ENCODE measurements at regions not wholly inside any gene's neighbourhood (a gene's known extent, or its start where the extent isn't known, plus 50 kb on each side); places are given as distances from the start of the nearest gene placed in this dataset.

DNA sequence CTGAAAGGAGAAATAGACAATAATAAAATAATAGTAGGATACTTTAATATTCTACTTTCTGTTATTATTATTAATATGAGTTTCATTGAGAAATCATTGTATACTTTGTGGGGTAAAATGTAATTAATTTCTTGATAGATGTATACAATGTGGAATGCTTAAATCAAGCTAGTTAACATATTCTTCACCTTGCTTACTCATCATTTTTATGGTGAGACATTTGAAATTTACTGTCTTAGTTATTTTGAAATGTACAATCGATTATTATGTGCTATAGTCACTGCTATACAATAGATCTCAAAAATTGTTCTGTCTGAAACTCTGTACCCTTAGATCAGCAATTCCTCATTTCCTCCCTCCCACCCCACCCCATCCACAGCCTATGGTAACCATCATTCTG lies 720.3 kb downstream of the RNF144B start:
- TF ChIP-seq, protein P1, sequence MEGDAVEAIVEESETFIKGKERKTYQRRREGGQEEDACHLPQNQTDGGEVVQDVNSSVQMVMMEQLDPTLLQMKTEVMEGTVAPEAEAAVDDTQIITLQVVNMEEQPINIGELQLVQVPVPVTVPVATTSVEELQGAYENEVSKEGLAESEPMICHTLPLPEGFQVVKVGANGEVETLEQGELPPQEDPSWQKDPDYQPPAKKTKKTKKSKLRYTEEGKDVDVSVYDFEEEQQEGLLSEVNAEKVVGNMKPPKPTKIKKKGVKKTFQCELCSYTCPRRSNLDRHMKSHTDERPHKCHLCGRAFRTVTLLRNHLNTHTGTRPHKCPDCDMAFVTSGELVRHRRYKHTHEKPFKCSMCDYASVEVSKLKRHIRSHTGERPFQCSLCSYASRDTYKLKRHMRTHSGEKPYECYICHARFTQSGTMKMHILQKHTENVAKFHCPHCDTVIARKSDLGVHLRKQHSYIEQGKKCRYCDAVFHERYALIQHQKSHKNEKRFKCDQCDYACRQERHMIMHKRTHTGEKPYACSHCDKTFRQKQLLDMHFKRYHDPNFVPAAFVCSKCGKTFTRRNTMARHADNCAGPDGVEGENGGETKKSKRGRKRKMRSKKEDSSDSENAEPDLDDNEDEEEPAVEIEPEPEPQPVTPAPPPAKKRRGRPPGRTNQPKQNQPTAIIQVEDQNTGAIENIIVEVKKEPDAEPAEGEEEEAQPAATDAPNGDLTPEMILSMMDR (IDR thresholded peaks at IDR 0.05): no peak

DNA sequence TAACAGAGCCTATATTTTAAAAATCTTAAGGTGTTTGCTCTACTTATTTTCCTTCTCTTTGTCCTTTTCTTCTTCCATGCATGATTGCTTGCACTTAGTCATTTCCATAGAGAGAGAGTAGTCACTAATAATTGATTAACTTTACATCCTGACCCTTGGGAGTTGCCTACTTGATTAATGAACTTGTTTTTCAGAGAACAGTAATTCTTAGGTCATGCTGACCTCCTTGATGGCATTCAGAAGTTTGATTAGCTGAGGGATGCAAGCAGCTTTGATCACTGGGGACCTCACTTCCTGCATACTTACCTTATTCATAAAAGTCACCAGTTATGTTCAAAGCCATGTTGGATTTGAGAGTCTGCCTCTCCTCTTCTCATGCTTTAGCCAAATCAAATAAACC lies 715.6 kb upstream of the ID4 start:
- TF ChIP-seq, protein P1 (IDR thresholded peaks at IDR 0.05): no peak

DNA sequence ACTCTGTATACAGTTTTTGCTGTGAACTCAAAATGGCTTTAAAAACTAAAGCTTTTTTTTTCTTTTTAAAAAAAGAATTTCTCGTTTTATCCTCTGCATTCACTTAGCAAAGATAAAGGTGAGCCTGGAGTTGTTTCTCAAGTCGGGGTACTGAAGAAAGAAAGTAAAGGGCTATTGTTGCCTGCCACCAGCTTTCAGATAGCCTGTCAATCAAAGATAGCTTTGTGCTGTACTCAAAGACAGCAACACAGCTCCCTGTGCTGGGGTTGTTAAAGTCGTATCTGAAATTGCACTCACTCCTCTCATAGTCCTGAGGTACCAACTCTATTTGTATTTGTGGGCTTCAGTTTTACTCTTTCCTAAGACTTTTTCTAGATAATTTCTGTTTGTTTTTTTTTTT lies 710.1 kb upstream of the ID4 start:
- TF ChIP-seq, protein P1 (IDR thresholded peaks at IDR 0.05): no peak

DNA sequence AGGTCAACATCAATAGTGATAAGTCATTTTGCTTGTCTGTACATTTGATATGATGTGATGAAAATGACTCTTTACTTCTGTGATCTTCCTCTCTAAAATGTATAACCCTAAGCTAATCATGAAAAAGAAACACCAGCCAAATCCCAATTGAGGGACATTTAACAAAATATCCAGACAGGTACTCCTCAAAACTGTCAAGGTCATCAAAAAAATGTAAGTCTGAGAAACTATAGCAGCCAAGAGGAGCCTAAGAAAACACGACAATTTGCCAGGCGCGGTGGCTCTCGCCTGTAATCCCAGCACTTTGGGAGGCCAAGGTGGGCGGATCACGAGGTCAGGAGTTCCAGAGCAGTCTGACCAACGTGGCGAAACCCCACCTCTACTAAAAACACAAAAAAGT lies 708.5 kb upstream of the ID4 start:
- TF ChIP-seq, protein P1 (IDR thresholded peaks at IDR 0.05): no peak

DNA sequence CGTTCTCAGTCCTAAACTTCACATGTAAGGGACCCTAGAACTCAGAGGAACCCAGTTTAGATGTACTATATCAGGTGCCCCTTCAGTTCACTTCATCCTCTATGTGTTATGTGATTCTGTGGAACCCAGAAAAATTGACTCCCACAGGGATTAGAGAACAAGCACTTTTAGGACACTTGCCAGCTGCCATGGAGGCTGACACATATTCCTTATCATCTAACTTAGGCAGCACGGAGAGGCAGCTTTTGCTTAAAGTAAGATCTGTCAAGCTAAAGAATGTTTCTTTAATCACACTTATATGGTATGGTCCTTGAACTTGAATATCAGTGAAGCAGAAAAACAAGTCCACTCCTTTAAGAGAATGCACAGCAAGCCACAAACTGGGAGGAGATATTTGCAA lies 701.5 kb upstream of the ID4 start:
- TF ChIP-seq, protein P1 (IDR thresholded peaks at IDR 0.05): no peak

DNA sequence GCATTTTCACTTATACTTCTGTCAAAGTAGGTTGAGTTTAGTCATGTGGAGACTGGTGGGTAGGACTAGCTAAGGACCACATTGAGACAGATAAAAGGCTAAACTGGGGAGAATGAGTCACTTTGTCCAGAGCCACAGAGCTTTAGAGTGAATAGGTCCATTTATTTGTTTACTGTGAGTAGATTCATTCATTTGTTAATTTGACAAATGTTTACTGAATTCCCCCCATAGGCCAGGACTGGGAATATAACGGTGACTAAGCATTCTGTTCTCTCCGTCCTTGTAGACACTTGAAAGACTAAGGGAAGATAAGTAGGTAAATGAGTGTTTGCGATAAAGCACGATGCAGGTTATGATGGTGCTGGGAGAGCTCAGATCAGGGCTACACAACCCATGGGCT lies 699.7 kb upstream of the ID4 start:
- TF ChIP-seq, protein P1 (IDR thresholded peaks at IDR 0.05): no peak

DNA sequence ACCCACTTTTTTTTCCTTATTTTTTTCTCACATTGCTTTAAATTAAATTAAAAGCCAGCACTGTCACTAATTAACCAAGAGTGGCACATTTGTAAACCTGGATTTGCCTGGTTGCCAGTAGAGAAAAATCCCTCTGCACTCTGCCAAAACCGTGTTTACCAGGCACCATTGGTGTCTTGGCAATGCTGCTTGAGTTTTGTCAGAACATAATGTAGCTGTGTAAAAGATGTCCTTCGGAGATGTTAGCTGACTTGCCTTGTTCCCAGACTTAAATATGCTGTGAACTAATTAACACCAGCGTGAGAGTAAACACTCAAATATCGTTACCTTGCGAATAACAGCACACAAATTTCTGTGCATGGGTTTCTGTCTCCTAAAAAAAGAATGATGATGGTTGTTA lies 694.9 kb upstream of the ID4 start:
- TF ChIP-seq, protein P1 (IDR thresholded peaks at IDR 0.05): no peak

DNA sequence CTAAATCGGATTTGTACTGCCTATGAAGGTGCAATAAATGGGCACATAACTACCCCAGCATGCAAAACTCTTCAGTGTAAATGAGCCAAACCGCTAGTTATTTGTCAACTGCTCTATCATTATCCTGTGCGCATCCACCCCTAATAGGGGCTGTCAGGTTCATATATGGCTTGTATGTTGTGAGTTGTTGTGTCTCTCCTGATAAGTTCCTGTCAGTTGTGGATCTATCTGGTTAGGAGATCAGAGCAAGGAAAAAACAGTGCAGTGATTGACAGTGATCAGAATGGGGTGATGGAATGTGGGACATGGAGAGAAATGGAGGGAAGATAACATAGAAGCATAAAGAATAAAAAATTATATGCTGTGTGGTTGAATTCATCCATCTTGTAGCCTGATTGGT lies 686.9 kb upstream of the ID4 start:
- TF ChIP-seq, protein P1 (IDR thresholded peaks at IDR 0.05): no peak
